ENCODE measurements at regions not wholly inside any gene's neighbourhood (a gene's known extent, or its start where the extent isn't known, plus 50 kb on each side); places are given as distances from the start of the nearest gene placed in this dataset.
"Not testable (repeated sequence)": the region's sequence is repeated elsewhere in the genome, so short reads cannot be mapped to it uniquely, and the experiment has no call there.

DNA sequence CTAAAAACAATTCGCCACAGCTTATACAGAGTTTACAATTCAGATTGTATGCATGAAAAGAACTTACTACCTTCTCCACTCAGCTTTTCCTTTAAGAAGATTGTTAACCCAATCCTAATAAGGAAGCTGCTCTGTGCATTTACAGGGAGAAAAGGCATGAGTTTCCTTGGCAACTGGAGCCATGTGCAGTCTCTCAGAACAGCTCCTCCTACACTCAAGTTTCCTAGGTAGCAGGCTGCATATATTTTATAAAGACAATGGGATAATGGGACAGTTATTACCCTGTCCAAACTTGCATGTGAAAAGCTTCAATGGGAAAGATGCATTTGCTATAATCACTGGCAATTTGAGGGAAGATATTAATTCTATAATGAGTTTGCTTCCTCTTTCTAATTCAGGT is 125.5 kb upstream of the TRPC4 start:
- DNase-seq (ENCODE audit: low spot score): peak; percentile 11

- no peak for DNase-seq (ENCODE audit: low spot score)
Measured at GRCh38 chr13:37986811-37987210, 117.2 kb upstream of the TRPC4 start.

DNA sequence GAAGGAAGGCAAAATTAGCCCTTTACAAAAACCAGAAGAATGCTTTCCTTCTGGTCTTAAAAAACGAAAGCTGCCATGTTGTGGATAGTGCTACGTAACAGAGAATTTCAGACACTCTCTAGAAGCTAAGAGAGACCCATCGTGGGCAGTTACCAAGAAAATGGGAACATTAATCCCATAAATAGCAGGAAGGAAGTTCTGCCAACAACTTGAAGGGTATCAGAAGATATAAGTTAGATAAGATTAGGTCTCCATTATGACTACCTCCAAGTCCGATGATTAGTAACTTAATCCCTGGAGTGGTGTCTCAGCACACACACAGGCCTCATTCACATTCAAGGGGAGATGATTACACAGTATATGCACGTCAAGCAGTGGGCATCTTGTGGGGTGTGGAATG is 115.7 kb upstream of the TRPC4 start:
- DNase-seq (ENCODE audit: low spot score): no peak

DNA sequence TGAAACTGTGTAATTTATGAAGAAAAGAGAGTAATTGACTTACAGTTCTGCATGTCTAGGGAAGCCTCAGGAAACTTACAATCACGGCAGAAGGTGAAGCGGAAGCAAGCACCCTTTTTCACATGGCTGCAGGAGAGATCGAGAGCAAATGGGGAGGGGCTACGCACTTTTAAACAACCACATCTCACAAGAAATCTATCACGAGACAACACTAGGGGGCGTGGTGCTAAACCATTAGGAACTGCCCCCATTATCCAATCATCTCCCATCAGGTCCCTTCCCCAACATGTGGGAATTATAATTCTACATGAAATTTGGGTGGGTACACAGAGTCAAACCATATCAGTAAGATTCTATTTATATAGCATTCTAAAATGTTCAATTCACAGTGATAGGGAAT is 114.8 kb upstream of the TRPC4 start:
- no peak for DNase-seq (ENCODE audit: low spot score)

- DNase-seq (ENCODE audit: low spot score): no peak
Measured at GRCh38 chr13:37981932-37982331, 112.4 kb upstream of the TRPC4 start.

GRCh38 chr13:37978680-37979079 is 109.1 kb upstream of the TRPC4 start:
- DNase-seq (ENCODE audit: low spot score): no peak

GRCh38 chr13:37968555-37968954 is 99.0 kb upstream of the TRPC4 start:
- DNase-seq (ENCODE audit: low spot score): no peak

- DNase-seq (ENCODE audit: low spot score): no peak
Measured at GRCh38 chr13:37966266-37966665, 96.7 kb upstream of the TRPC4 start.

DNA sequence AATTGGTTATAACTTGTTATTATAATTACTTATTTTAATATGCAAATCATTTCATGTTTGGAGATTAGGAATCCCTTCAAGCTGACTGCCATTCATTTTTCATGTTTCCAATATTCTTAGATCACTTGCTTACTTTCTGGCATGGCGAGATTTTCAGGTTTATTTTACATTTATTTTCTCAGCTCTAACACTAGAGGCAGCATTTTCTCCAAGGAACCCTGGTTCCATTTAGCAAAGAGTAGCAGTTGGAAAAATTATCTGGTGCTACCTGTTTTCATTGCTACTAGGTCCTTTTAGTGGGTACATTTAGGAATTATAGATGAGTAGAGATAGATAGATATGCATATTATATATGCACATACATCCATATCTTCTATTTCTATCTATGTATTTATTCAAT is 90.9 kb upstream of the TRPC4 start:
- DNase-seq (ENCODE audit: low spot score): no peak

DNA sequence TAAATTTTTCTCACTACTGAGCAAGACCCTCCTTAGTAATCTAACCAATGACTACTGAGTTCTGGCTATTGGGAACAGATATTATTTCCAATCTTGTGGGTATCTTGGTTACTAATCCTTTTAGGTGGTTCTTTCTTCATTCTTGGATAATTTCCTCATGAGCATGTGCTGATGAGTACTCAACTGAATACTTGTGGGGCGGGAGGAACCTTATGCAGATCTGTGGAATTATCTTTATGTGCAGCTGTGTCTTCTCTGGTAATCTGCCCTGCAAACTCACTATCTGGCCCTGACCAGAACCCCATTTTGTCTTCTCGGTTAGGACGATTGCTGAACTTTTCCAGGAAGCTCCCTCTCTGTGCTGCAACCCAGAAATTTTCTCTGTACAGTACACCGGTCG is 89.7 kb upstream of the TRPC4 start:
- DNase-seq (ENCODE audit: low spot score): no peak

GRCh38 chr13:37956536-37956935 is 87.0 kb upstream of the TRPC4 start:
- no peak for DNase-seq (ENCODE audit: low spot score)

DNA sequence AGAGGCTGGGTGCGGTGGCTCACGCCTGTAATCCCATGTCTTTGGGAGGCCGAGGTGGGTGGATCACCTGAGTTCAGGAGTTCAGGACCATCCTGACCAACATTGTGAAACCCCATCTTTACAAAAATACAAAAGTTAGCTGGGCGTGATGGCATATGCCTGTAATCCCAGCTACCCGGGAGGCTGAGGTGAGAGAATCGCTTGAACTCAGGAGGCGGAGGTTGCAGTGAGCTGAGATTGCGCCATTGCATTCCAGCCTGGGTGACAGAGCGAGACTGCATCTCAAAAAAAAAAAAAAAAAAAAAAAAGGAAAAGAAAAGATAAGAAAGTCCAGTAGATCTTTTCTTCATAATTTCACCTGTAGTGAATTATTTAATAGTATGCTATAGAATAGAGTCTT is 85.0 kb upstream of the TRPC4 start:
- not testable (repeated sequence) for DNase-seq (ENCODE audit: low spot score)

- DNase-seq (ENCODE audit: low spot score): no peak
Measured at GRCh38 chr13:37954191-37954590, 84.6 kb upstream of the TRPC4 start.

GRCh38 chr13:37953696-37954095 is 84.1 kb upstream of the TRPC4 start:
- no peak for DNase-seq (ENCODE audit: low spot score)

GRCh38 chr13:37950016-37950415 is 80.4 kb upstream of the TRPC4 start:
- no peak for DNase-seq (ENCODE audit: low spot score)

DNA sequence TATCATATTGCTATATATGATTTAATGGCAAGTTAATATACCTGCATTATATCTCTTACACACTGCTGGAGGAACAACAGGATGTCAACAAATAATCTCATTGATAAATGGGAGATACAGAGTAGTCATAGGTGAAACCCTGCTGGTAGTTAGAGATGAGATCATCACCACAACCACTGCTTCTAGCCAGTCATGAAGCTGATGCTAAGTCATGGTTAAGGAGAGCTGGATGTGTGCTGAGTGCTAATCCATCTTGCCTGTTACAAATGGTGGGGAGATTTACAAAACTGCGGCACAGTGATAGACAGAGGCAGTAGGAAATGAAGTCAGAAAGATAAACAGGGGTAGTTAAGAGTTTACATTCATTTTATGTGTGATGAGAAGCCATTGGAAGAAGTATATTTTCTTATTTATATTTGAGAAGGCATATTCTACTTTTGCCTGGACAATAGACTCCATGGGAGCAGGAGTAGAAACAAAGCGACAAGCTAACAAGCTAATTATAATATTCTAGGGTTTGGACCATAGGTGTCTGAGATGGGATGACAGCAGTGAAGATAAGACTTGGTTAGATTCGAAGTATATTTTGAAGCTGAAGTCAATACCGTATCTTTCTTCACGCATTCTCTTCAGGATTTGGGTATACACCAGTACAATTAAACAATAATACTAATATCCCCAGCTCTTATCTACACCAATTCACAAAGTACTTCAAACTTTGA is 78.0 kb upstream of the TRPC4 start:
- no peak for DNase-seq (ENCODE audit: low spot score)

- no peak for DNase-seq (ENCODE audit: low spot score)
Measured at GRCh38 chr13:37945651-37946575, 76.3 kb upstream of the TRPC4 start.

DNA sequence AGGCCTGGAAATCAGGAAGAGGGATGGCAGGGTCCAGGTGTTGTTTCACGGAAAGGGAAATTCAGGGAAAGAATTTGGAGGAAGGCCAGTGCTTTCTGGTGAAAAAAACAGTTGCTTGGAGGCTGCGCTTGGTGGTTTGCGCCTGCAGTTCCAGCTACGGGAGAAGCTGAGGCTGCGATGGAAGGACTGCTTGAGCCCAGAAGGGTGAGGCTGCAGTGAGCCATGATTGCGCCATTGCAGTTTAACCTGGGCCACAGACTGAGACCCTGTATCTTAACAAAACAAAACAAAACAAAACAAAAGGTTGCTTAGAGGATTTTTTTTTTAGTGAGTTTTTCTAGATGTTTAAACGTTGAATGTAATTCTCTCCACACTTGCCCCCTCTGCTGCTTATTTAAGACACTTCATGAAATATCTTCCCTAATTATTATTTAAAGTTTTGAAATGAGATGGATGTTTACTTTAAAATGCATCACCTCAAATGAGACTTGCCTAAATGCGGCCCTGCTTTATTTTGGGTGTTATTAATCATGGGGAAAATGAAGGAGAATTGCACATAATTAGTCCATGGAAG is 75.4 kb upstream of the TRPC4 start:
- no peak for DNase-seq (ENCODE audit: low spot score)

- no peak for DNase-seq (ENCODE audit: low spot score)
Measured at GRCh38 chr13:37944081-37944868, 74.7 kb upstream of the TRPC4 start.

- no peak for DNase-seq (ENCODE audit: low spot score)
Measured at GRCh38 chr13:37942929-37943328, 73.4 kb upstream of the TRPC4 start.

GRCh38 chr13:37934339-37935191 is 65.0 kb upstream of the TRPC4 start:
- no peak for DNase-seq (ENCODE audit: low spot score)

All from hepatic stellate cell (primary cell).